Prostate gland (tissue), 2 donors: ENCODE measurements at regions not wholly inside any gene's neighbourhood (a gene's known extent, or its start where the extent isn't known, plus 50 kb on each side); places are given as distances from the start of the nearest gene placed in this dataset.

Experiments used
- DNase-seq: peaks from one replicate; pipeline ENCODE4 v3.0.0-alpha.2; 2019; ENCODE audit warnings: low spot score
- H3K27ac ChIP-seq, 2 donors: fragments of 200-600 bp; sonication (generic); 2 replicates each; pipeline ENCODE4 v1.5.1; 2017 to 2019
- H3K27me3 ChIP-seq: fragments of 200-600 bp; sonication (generic); replicated peaks from 2 replicates; pipeline ENCODE4 v1.5.1; 2019; ENCODE audit not compliant: insufficient read depth
- H3K36me3 ChIP-seq, 2 donors: fragments of 200-600 bp; sonication (generic); 1 replicate in 1 of 2; 2 replicates in 1 of 2; pipeline versions ENCODE4 v1.5.1 to v1.8.1; 2017 to 2019
- H3K4me1 ChIP-seq: fragments of 200-600 bp; sonication (generic); replicated peaks from 2 replicates; pipeline ENCODE4 v1.5.1; 2019
- H3K4me3 ChIP-seq, 2 donors: fragments of 200-600 bp; sonication (generic); 2 replicates each; pipeline ENCODE4 v1.5.1; 2017 to 2019
- H3K9me3 ChIP-seq: fragments of 200-600 bp; sonication (generic); 2 replicates; pipeline ENCODE4 v1.5.1; 2017
- CTCF ChIP-seq, 4 experiments: fragments of 200-600 bp in 2 of 4; fragments of 450-650 bp in 2 of 4; sonication (generic) in 2 of 4; IDR thresholded peaks; 1 replicate in 3 of 4; 2 replicates in 1 of 4; pipeline ENCODE4 v1.5.1; 2016 to 2019; ENCODE audit warnings: antibody characterized with exemption in 4 of 4, mild to moderate bottlenecking in 2 of 4, moderate library complexity in 2 of 4
- POLR2A ChIP-seq: fragments of 450-650 bp; IDR thresholded peaks from one replicate; pipeline ENCODE4 v1.6.1; 2016; ENCODE audit warnings: antibody characterized with exemption, mild to moderate bottlenecking
- POLR2AphosphoS5 ChIP-seq: sonication (generic); formaldehyde crosslinking; IDR thresholded peaks from one replicate; pipeline ENCODE4 v1.6.1; 2017; ENCODE audit warnings: antibody characterized with exemption
- WGBS: methylation state at CpG from one replicate; pipeline ENCODE4 v1.1.5; 2018; 5-methylcytosine and 5-hydroxymethylcytosine counted together
- intact Hi-C: fragments of 100-400 bp; cut with DNase I; formaldehyde crosslinking; loops from one replicate; pipeline ENCODE4 v1.14.2; 2022

GRCh38 chr7:22658031-22658430 lies 69.0 kb upstream of the IL6 start:
- Histone ChIP-seq H3K4me1 (no peaks in the 10 kb centered on the region), H3K27me3 (no peaks in the 10 kb centered on the region), H3K27ac (no peak overlapping the region), H3K36me3 (no peaks in the 10 kb centered on the region), H3K4me3 (no peak overlapping the region), H3K9me3 (no peaks in the 10 kb centered on the region)
- no peak for DNase-seq
- TF ChIP-seq POLR2AphosphoS5 (no peak), CTCF (IDR thresholded peaks at IDR 0.05) (no peak)
- intact Hi-C loops = no loop called here
- 77% methylated on average over 3 of the region's 3 CpGs for WGBS

GRCh38 chr7:22657479-22657878 lies 69.5 kb upstream of the IL6 start:
- DNase-seq = no peak
- WGBS = 74% methylated on average over 1 of the region's 1 CpG
- Histone ChIP-seq H3K36me3 (no peaks in the 10 kb centered on the region), H3K4me1 (no peaks in the 10 kb centered on the region), H3K9me3 (no peaks in the 10 kb centered on the region), H3K27me3 (no peaks in the 10 kb centered on the region), H3K27ac (no peak overlapping the region), H3K4me3 (no peak overlapping the region)
- TF ChIP-seq CTCF (IDR thresholded peaks at IDR 0.05) (no peak), POLR2A (no peak), POLR2AphosphoS5 (no peak)
- intact Hi-C loops = no loop called here

- TF ChIP-seq CTCF (IDR thresholded peaks at IDR 0.05) = no peak
- TF ChIP-seq POLR2AphosphoS5 = no peak
- no peak for TF ChIP-seq POLR2A
- no peaks in the 10 kb centered on the region for H3K36me3 ChIP-seq
- no peak overlapping the region for H3K4me3 ChIP-seq
- no peak for DNase-seq
- H3K9me3 ChIP-seq = no peaks in the 10 kb centered on the region
- no peak overlapping the region for H3K27ac ChIP-seq
- 97% methylated on average over 4 of the region's 4 CpGs for WGBS
- H3K4me1 ChIP-seq = no peaks in the 10 kb centered on the region
- H3K27me3 ChIP-seq = no peaks in the 10 kb centered on the region
- intact Hi-C loops = no loop called here
Measured at GRCh38 chr7:22655781-22656180, 71.2 kb upstream of the IL6 start.

GRCh38 chr7:22654831-22655230 lies 72.2 kb upstream of the IL6 start:
- H3K36me3 ChIP-seq = no peaks in the 10 kb centered on the region
- no peaks in the 10 kb centered on the region for H3K4me1 ChIP-seq
- H3K4me3 ChIP-seq = no peak overlapping the region
- intact Hi-C loops = no loop called here
- WGBS = 59% methylated on average over 1 of the region's 1 CpG
- no peaks in the 10 kb centered on the region for H3K27me3 ChIP-seq
- TF ChIP-seq CTCF (IDR thresholded peaks at IDR 0.05) (no peak), POLR2A (no peak), POLR2AphosphoS5 (no peak)
- no peak for DNase-seq
- no peak overlapping the region for H3K27ac ChIP-seq
- H3K9me3 ChIP-seq = no peaks in the 10 kb centered on the region

GRCh38 chr7:22653951-22654350 lies 73.0 kb upstream of the IL6 start:
- no peaks in the 10 kb centered on the region for H3K36me3 ChIP-seq
- H3K9me3 ChIP-seq = no peaks in the 10 kb centered on the region
- TF ChIP-seq POLR2AphosphoS5 (no peak), CTCF (IDR thresholded peaks at IDR 0.05) (no peak), POLR2A (no peak)
- intact Hi-C loops = no loop called here
- H3K27me3 ChIP-seq = no peaks in the 10 kb centered on the region
- H3K27ac ChIP-seq = no peak overlapping the region
- no peaks in the 10 kb centered on the region for H3K4me1 ChIP-seq
- no peak overlapping the region for H3K4me3 ChIP-seq
- no peak for DNase-seq
